Neural crest cell (in vitro differentiated cells): ENCODE measurements at regions not wholly inside any gene's neighbourhood (a gene's known extent, or its start where the extent isn't known, plus 50 kb on each side); places are given as distances from the start of the nearest gene placed in this dataset.

Experiments used
- DNase-seq: peaks from one replicate; pipeline ENCODE4 v3.0.0; 2021; ENCODE audit warnings: low read depth, mixed read lengths, low spot score
- H3K27ac Mint-ChIP-seq: one replicate; pipeline ENCODE4 v1.8.0; 2021; ENCODE audit warnings: mild to moderate bottlenecking, mixed read lengths; ENCODE audit not compliant: unreplicated experiment
- H3K27me3 Mint-ChIP-seq: 2 replicates; pipeline ENCODE4 v1.8.0; 2021; ENCODE audit warnings: low read depth, mild to moderate bottlenecking, mixed read lengths
- H3K36me3 Mint-ChIP-seq: 2 replicates; pipeline ENCODE4 v1.8.0; 2021; ENCODE audit warnings: low read depth, mild to moderate bottlenecking, mixed read lengths
- H3K4me1 Mint-ChIP-seq: 2 replicates; pipeline ENCODE4 v1.8.0; 2021; ENCODE audit warnings: mixed read lengths
- H3K4me3 Mint-ChIP-seq: one replicate; pipeline ENCODE4 v1.8.0; 2021; ENCODE audit warnings: mild to moderate bottlenecking, mixed read lengths
- H3K9me3 Mint-ChIP-seq: 2 replicates; pipeline ENCODE4 v1.8.0; 2021; ENCODE audit warnings: mixed read lengths
- CTCF ChIP-seq: fragments of 200-600 bp; sonication (generic); conservative IDR thresholded peaks from 2 replicates; pipeline ENCODE4 v1.5.0; 2021; ENCODE audit warnings: antibody characterized with exemption, mild to moderate bottlenecking

- H3K9me3 Mint-ChIP-seq, result peaks cover 16% of the 10 kb centered on the region
- H3K4me1 Mint-ChIP-seq, result no peaks in the 10 kb centered on the region
- DNase-seq, result no peak
- no peak overlapping the region for H3K4me3 Mint-ChIP-seq
- no peaks in the 10 kb centered on the region for H3K27me3 Mint-ChIP-seq
- no peaks in the 10 kb centered on the region for H3K36me3 Mint-ChIP-seq
- no peak overlapping the region for H3K27ac Mint-ChIP-seq
- no peak for TF ChIP-seq CTCF
Measured at GRCh38 chr11:37203006-37203405, 605.0 kb upstream of the RAG2 start.

- Mint-ChIP-seq H3K27ac (no peak overlapping the region), H3K4me3 (no peak overlapping the region), H3K4me1 (no peaks in the 10 kb centered on the region), H3K27me3 (no peaks in the 10 kb centered on the region), H3K36me3 (no peaks in the 10 kb centered on the region), H3K9me3 (peaks cover 10% of the 10 kb centered on the region)
- TF ChIP-seq CTCF, result no peak
- no peak for DNase-seq
Measured at GRCh38 chr11:37199082-37199481, 601.0 kb upstream of the RAG2 start.

- TF ChIP-seq CTCF, result no peak
- no peak overlapping the region for H3K27ac Mint-ChIP-seq
- H3K4me1 Mint-ChIP-seq, result no peaks in the 10 kb centered on the region
- peaks cover 5% of the 10 kb centered on the region for H3K9me3 Mint-ChIP-seq
- H3K4me3 Mint-ChIP-seq, result no peak overlapping the region
- H3K27me3 Mint-ChIP-seq, result no peaks in the 10 kb centered on the region
- no peaks in the 10 kb centered on the region for H3K36me3 Mint-ChIP-seq
- no peak for DNase-seq
Measured at GRCh38 chr11:37184326-37184725, 586.3 kb upstream of the RAG2 start.

GRCh38 chr11:37182031-37182430, 584.0 kb upstream of the RAG2 start:
- no peaks in the 10 kb centered on the region for H3K36me3 Mint-ChIP-seq
- no peaks in the 10 kb centered on the region for H3K27me3 Mint-ChIP-seq
- no peak for TF ChIP-seq CTCF
- H3K4me3 Mint-ChIP-seq, result no peak overlapping the region
- DNase-seq, result no peak
- no peaks in the 10 kb centered on the region for H3K4me1 Mint-ChIP-seq
- H3K27ac Mint-ChIP-seq, result no peak overlapping the region
- H3K9me3 Mint-ChIP-seq, result peaks cover 5% of the 10 kb centered on the region

GRCh38 chr11:37177721-37178120, 579.7 kb upstream of the RAG2 start:
- Mint-ChIP-seq H3K27ac (no peak overlapping the region), H3K4me3 (no peak overlapping the region), H3K9me3 (peaks cover 5% of the 10 kb centered on the region), H3K4me1 (no peaks in the 10 kb centered on the region), H3K36me3 (no peaks in the 10 kb centered on the region), H3K27me3 (no peaks in the 10 kb centered on the region)
- no peak for TF ChIP-seq CTCF
- no peak for DNase-seq

- peaks cover 3% of the 10 kb centered on the region for H3K9me3 Mint-ChIP-seq
- DNase-seq, result no peak
- H3K27ac Mint-ChIP-seq, result no peak overlapping the region
- no peaks in the 10 kb centered on the region for H3K4me1 Mint-ChIP-seq
- no peaks in the 10 kb centered on the region for H3K27me3 Mint-ChIP-seq
- no peak overlapping the region for H3K4me3 Mint-ChIP-seq
- no peaks in the 10 kb centered on the region for H3K36me3 Mint-ChIP-seq
- no peak for TF ChIP-seq CTCF
Measured at GRCh38 chr11:37171451-37171850, 573.4 kb upstream of the RAG2 start.
